GM12891 (cell line): ENCODE measurements at regions not wholly inside any gene's neighbourhood (a gene's known extent, or its start where the extent isn't known, plus 50 kb on each side); places are given as distances from the start of the nearest gene placed in this dataset.

Experiments used
- POLR2A ChIP-seq: IDR thresholded peaks from 2 replicates; pipeline ENCODE4 v1.6.1; 2011; ENCODE audit warnings: low read depth, low read length, control low read depth
- POLR2AphosphoS5 ChIP-seq: IDR thresholded peaks from 2 replicates; pipeline ENCODE4 v1.6.1; 2011; ENCODE audit warnings: low read depth, low read length, control low read depth
- SPI1 ChIP-seq: IDR thresholded peaks from 2 replicates; pipeline ENCODE4 v1.6.1; 2011; ENCODE audit warnings: low read depth, low read length, control low read depth
- TAF1 ChIP-seq: IDR thresholded peaks from 2 replicates; pipeline ENCODE4 v1.6.1; 2011; ENCODE audit warnings: low read depth, low read length, control low read depth

DNA sequence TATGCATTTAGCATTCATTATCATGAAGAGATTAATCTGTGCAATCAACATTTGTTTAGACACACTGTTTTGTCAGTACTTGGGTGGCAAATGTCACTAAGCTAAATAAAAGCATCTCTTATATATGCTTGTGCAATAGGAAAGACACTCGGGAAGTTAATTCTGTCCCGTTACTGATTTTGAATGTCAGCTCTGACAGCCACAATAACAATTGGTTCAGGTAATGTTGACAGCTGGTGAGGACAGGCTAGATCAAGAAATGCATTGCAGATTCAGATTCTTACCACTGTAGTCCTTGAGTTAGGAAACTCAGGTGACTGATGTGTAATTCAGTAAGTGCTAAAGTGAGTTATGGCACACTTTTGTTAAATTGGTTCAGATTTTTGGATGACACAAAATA, 523.8 kb upstream of the FAT3 start:
- TF ChIP-seq POLR2A (no peak), SPI1 (no peak), POLR2AphosphoS5 (no peak), TAF1 (no peak)
